ENCODE measurements at regions not wholly inside any gene's neighbourhood (a gene's known extent, or its start where the extent isn't known, plus 50 kb on each side); places are given as distances from the start of the nearest gene placed in this dataset.

- TF ChIP-seq ZNF274 (IDR thresholded peaks at IDR 0.05; ENCODE audit: low read depth, low read length) (no peak), YY1 (IDR thresholded peaks at IDR 0.05; ENCODE audit: insufficient read depth, insufficient read length) (no peak)
Observed at GRCh38 chr7:13577566-13578145, 411.8 kb downstream of the ETV1 start.
